ENCODE measurements at regions not wholly inside any gene's neighbourhood (a gene's known extent, or its start where the extent isn't known, plus 50 kb on each side); places are given as distances from the start of the nearest gene placed in this dataset.

DNA sequence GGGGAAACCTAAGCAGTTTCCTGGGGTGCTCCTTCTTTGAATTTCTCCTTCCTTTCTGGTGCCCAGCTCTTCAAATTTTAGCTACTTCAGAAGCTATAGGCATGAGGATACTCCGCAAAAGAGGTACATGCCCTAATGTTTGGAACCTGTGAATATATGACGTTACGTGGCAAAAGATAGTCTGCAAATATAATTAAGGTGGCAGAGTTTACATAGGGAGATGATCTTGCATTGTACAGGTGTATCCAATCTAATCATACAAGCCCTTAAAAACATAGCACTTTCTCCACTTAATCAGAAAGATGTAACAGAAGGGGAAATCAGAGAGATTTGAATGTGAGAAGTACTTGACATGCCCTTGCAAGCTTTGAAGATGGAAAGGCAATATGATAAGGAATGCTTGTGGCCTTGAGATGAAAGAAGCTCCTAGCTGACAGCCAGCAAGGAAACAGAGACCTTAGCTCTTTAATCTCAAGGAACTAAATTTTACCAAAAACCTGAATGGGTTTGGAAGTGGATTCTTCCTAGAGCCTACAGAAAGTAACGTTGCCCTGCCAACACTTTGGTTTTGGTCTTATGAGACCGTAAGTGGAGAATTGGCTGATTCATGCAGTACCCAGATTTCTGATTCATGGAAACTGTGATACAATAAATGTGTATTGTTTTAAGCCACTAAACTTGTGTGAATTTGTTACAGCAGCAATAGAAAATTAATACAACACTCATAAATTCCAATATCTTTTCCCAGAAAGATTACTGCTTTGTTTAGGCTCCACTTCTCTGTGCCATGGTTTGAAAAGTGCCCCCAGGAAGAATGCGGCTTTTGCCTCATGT is 268.4 kb downstream of the FAM170A start:
- no peaks in the 10 kb centered on the region for H3K9me3 Mint-ChIP-seq (ENCODE audit: unreplicated experiment)
- no peaks in the 10 kb centered on the region for H3K4me1 Mint-ChIP-seq (ENCODE audit: unreplicated experiment)
- TF ChIP-seq, protein P1, sequence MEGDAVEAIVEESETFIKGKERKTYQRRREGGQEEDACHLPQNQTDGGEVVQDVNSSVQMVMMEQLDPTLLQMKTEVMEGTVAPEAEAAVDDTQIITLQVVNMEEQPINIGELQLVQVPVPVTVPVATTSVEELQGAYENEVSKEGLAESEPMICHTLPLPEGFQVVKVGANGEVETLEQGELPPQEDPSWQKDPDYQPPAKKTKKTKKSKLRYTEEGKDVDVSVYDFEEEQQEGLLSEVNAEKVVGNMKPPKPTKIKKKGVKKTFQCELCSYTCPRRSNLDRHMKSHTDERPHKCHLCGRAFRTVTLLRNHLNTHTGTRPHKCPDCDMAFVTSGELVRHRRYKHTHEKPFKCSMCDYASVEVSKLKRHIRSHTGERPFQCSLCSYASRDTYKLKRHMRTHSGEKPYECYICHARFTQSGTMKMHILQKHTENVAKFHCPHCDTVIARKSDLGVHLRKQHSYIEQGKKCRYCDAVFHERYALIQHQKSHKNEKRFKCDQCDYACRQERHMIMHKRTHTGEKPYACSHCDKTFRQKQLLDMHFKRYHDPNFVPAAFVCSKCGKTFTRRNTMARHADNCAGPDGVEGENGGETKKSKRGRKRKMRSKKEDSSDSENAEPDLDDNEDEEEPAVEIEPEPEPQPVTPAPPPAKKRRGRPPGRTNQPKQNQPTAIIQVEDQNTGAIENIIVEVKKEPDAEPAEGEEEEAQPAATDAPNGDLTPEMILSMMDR (IDR thresholded peaks at IDR 0.05), result no peak
- no peak for DNase-seq (ENCODE audit: extremely low spot score, unreplicated experiment)
- H3K27ac Mint-ChIP-seq (ENCODE audit: unreplicated experiment), result no peak overlapping the region
- no peak overlapping the region for H3K4me3 Mint-ChIP-seq (ENCODE audit: unreplicated experiment)
- peaks cover 26% of the 10 kb centered on the region for H3K27me3 Mint-ChIP-seq (ENCODE audit: unreplicated experiment)
- no peaks in the 10 kb centered on the region for H3K36me3 Mint-ChIP-seq (ENCODE audit: unreplicated experiment)

DNA sequence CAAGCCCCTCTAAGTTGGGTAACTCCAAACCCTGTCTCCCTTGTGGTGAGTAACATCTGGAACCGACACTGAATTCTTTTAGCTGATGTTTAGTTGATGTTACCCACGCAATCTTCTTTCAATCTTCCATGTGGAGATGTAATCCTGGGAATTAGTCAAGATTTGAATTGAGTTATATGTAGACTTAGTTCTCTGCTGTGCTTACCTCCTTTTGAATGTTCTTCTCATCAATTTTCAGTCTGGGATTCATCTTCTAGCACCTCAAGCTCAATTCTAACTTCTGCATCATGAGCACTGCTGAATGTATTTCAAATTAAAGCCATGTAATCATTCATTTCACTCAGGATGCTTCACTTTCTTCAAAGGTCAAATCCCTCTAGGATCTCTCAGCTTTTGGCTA is 270.6 kb downstream of the FAM170A start:
- no peak overlapping the region for H3K27ac Mint-ChIP-seq (ENCODE audit: unreplicated experiment)
- no peaks in the 10 kb centered on the region for H3K36me3 Mint-ChIP-seq (ENCODE audit: unreplicated experiment)
- no peaks in the 10 kb centered on the region for H3K4me1 Mint-ChIP-seq (ENCODE audit: unreplicated experiment)
- DNase-seq (ENCODE audit: extremely low spot score, unreplicated experiment), result no peak
- no peaks in the 10 kb centered on the region for H3K9me3 Mint-ChIP-seq (ENCODE audit: unreplicated experiment)
- TF ChIP-seq, protein P1 (IDR thresholded peaks at IDR 0.05), result no peak
- H3K4me3 Mint-ChIP-seq (ENCODE audit: unreplicated experiment), result no peak overlapping the region
- peaks cover 28% of the 10 kb centered on the region for H3K27me3 Mint-ChIP-seq (ENCODE audit: unreplicated experiment)

DNA sequence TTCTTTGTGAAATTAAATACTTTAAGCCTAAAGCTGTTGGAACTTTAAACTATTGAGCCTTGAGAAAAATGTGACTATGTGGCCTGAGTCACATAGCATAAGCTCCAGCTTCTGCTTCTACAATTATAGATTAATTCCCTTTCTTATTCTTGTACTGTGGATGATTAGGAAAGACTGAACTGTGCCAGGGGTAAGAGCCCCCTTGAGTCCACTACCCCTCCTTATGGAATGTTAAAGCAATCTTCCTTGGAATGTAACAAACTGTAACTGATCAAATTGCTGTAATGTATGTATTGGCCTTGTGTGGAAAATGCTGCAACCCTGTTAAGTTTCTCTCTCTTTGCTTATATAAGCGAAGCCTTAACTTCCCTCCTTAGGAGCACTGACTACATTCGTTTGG is 273.2 kb downstream of the FAM170A start:
- no peak for DNase-seq (ENCODE audit: extremely low spot score, unreplicated experiment)
- Mint-ChIP-seq H3K27me3 (ENCODE audit: unreplicated experiment) (peaks cover 26% of the 10 kb centered on the region), H3K4me3 (ENCODE audit: unreplicated experiment) (no peak overlapping the region), H3K9me3 (ENCODE audit: unreplicated experiment) (no peaks in the 10 kb centered on the region), H3K36me3 (ENCODE audit: unreplicated experiment) (no peaks in the 10 kb centered on the region), H3K27ac (ENCODE audit: unreplicated experiment) (no peak overlapping the region), H3K4me1 (ENCODE audit: unreplicated experiment) (no peaks in the 10 kb centered on the region)
- TF ChIP-seq, protein P1 (IDR thresholded peaks at IDR 0.05), result no peak

DNA sequence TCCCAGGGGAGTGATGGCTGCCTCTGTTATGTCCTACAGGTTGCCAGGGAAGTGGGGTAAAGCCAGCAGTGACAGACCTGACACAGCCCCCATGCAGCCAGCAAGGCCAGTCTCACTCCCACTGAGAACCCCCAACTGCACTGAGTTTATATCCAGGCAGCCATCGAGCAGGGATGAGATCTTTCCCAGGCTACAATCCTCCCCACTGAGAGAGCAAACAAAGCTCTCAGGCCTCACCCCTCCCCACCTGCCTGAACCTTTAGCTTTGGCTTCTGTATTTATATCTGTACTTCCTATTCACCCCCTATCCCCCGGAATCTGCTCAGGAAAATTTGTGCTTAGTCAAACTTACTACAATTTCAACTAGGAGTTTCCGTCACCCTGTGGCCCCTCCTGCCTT is 284.1 kb downstream of the FAM170A start:
- no peak for DNase-seq (ENCODE audit: extremely low spot score, unreplicated experiment)
- no peak overlapping the region for H3K27ac Mint-ChIP-seq (ENCODE audit: unreplicated experiment)
- TF ChIP-seq, protein P1 (IDR thresholded peaks at IDR 0.05), result no peak
- H3K27me3 Mint-ChIP-seq (ENCODE audit: unreplicated experiment), result peaks cover 15% of the 10 kb centered on the region
- H3K9me3 Mint-ChIP-seq (ENCODE audit: unreplicated experiment), result peaks cover 16% of the 10 kb centered on the region
- H3K36me3 Mint-ChIP-seq (ENCODE audit: unreplicated experiment), result no peaks in the 10 kb centered on the region
- no peaks in the 10 kb centered on the region for H3K4me1 Mint-ChIP-seq (ENCODE audit: unreplicated experiment)
- H3K4me3 Mint-ChIP-seq (ENCODE audit: unreplicated experiment), result no peak overlapping the region

DNA sequence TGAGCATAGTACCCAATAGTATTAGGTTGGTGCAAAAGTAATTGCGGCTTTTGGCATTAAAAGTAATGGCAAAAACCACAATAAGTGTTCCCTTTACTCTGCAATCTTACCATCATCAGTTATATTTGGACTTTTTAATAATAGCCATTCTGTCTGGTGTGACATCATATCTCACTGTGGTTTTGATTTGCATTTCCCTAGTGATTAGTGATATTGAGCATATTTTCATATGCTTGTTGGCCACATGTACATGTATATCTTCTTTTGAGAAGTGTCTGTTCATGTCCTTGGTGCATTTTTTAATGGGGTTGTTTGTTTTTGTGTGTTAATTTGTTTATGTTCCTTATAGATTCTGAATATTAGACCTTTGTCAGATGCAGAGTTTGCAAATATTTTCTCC is 289.9 kb downstream of the FAM170A start:
- Mint-ChIP-seq H3K36me3 (ENCODE audit: unreplicated experiment) (no peaks in the 10 kb centered on the region), H3K4me1 (ENCODE audit: unreplicated experiment) (no peaks in the 10 kb centered on the region), H3K4me3 (ENCODE audit: unreplicated experiment) (no peak overlapping the region), H3K27ac (ENCODE audit: unreplicated experiment) (no peak overlapping the region), H3K9me3 (ENCODE audit: unreplicated experiment) (no peaks in the 10 kb centered on the region), H3K27me3 (ENCODE audit: unreplicated experiment) (peaks cover 40% of the 10 kb centered on the region)
- no peak for DNase-seq (ENCODE audit: extremely low spot score, unreplicated experiment)
- TF ChIP-seq, protein P1 (IDR thresholded peaks at IDR 0.05), result no peak

Data from osteocyte (in vitro differentiated cells).